ES-I3 (cell line): ENCODE measurements at regions not wholly inside any gene's neighbourhood (a gene's known extent, or its start where the extent isn't known, plus 50 kb on each side); places are given as distances from the start of the nearest gene placed in this dataset.

ENCODE experiments used
- H3K36me3 ChIP-seq: 2 replicates; pipeline ENCODE4 v1.6.1; 2013; ENCODE audit warnings: mild to moderate bottlenecking, low read length, control low read depth, moderate library complexity; ENCODE audit not compliant: insufficient read depth
- H3K4me1 ChIP-seq: 2 replicates; pipeline ENCODE4 v1.6.1; 2013; ENCODE audit warnings: mild to moderate bottlenecking, control low read depth, low read length; ENCODE audit not compliant: insufficient read depth
- H3K9ac ChIP-seq: 2 replicates; pipeline ENCODE4 v1.6.1; 2013; ENCODE audit warnings: low read depth, mild to moderate bottlenecking, low read length, moderate library complexity
- H3K9me3 ChIP-seq: 2 replicates; pipeline ENCODE4 v1.6.1; 2013; ENCODE audit warnings: mild to moderate bottlenecking, low read length, moderate library complexity; ENCODE audit not compliant: control insufficient read depth, insufficient read depth

DNA sequence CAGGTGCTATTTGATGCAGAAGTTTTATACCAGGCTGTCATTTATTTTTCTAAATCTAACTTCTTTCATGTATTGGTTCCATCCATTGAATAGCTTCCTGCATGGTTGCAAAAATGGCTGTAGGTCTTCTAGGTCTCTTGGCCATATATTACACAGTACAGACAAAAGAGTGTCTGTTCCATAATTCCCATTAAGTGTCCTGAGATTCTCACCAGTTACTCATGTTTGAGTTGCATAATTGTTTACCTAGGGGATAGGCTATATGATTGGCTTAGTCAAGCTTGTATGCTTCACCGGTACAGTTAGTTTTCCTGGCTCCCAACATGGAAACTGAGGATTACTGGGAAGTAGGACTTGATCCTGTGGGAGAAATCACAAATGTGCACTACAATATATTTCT, 399.4 kb upstream of the NUDT12 start:
- Histone ChIP-seq H3K4me1 (no peaks in the 10 kb centered on the region), H3K9me3 (peaks cover 7% of the 10 kb centered on the region; the same call in 1 of the 2 replicates), H3K36me3 (no peaks in the 10 kb centered on the region), H3K9ac (no peak overlapping the region)

DNA sequence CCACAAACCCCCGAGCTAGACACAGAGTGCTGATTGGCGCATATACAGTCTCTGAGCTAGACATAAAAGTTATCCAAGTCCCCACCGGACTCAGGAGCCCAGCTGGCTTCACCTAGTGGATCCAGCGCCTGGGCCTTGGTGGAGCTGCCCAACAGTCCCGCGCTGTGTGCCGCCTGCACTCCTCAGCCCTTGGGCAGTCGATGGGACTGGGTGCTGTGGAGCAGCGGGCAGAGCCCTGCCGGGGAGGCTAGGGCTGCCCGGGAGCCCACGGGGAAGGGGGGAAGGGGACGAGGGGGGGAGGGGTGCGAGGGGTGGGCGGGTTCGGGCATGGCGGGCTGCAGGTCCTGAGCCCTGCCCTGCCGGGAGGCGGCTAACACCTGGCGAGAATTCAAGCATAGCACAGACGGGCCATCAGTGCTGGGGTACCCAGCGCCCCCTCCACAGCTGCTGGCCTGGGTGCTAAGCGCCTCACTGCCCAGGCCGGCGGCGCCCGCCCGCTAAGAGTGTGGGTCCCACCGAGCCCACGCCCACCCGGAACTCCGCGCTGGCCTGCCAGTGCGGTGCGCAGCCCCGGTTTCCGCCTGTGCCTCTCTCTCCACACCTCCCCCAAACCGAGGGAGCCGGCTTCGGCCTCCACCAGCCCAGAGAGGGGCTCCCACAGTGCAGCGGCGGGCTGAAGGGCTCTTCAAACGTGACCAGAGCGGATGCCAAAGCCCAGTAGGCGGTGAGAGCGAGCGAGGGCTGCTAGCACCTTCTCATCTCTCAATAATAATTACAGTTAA, 391.2 kb upstream of the NUDT12 start:
- no peak overlapping the region for H3K9ac ChIP-seq
- no peaks in the 10 kb centered on the region for H3K4me1 ChIP-seq
- no peaks in the 10 kb centered on the region for H3K36me3 ChIP-seq
- H3K9me3 ChIP-seq = peaks cover 2% of the 10 kb centered on the region; the same call in 1 of the 2 replicates

GRCh38 chr5:103951776-103952175, 389.2 kb upstream of the NUDT12 start:
- Histone ChIP-seq H3K4me1 (no peaks in the 10 kb centered on the region), H3K9ac (no peak overlapping the region), H3K36me3 (no peaks in the 10 kb centered on the region), H3K9me3 (no peaks in the 10 kb centered on the region)

GRCh38 chr5:103943230-103943629, 380.6 kb upstream of the NUDT12 start:
- H3K9ac ChIP-seq = no peak overlapping the region
- no peaks in the 10 kb centered on the region for H3K9me3 ChIP-seq
- no peaks in the 10 kb centered on the region for H3K4me1 ChIP-seq
- no peaks in the 10 kb centered on the region for H3K36me3 ChIP-seq

DNA sequence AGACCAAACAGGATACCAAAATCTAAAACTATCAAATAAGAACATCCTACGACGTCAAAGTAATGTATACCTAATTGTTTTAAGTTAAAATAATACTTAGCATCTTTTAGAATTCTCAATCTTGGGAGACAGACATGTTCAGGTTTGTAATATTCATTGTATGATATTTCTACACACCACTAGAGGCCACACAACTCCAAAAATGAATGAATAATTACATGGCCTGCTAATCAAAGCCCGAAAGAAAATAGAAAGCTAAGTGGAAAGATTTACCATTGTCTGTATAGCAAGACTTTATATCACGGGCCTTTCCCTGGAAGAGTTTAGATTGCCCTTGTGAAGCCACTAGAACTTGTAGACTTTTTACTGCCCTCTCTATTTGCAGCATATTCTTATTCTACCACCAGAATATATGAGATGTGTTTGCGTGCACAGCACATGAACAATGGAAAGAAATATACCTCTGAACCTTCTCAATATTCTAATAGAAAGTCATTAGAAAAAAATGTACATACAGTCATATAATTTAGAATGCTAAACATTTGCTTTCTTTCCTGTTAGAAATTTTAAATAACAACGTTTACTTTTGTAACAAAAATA, 380.1 kb upstream of the NUDT12 start:
- no peak overlapping the region for H3K9ac ChIP-seq
- H3K36me3 ChIP-seq = no peaks in the 10 kb centered on the region
- H3K4me1 ChIP-seq = no peaks in the 10 kb centered on the region
- no peaks in the 10 kb centered on the region for H3K9me3 ChIP-seq

DNA sequence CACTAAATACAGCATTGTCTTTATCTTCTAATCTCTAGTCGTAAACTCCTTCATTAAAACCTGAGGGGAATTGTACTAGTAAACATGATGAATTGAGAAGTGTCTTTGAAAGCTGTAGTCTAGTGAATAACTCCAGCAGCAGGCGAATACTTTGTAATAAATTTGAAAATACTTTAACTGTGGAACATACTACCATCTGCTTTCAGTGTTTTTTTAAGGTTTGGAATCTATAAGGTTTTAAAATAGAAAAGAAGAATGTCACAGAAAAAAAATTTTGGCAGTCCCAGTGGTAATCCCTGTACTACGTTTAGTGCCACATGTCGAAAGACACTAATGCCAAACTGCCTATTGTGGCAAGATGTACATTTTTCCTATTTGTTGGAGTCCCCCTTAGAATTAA, 379.0 kb upstream of the NUDT12 start:
- H3K9ac ChIP-seq = no peak overlapping the region
- no peaks in the 10 kb centered on the region for H3K9me3 ChIP-seq
- H3K36me3 ChIP-seq = no peaks in the 10 kb centered on the region
- no peaks in the 10 kb centered on the region for H3K4me1 ChIP-seq

DNA sequence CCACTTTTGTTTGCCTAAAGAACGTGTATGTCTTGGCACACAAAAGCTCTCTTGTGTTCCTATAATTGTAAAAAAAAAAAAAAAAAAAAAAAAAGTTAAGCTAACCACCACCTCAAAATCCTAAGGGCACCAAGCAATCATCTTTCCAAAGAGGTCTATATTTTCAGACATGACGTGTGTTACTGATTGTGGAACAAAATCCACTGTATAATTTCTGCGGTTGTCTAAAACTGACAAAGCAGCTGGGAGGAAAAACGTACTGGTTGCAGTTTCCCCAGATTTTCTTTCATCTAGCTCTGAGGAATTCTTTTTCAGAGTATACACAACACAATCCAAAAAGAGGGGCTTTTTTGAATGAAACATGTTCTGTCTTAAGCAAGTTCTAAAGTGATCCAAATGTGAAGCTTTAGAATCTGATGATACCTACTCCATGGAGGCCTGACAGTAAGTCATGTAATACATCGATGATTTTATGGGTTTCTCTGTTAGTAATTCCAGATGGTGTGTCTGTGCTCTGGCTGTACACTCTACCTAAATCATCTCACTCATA, 375.6 kb upstream of the NUDT12 start:
- no peaks in the 10 kb centered on the region for H3K4me1 ChIP-seq

DNA sequence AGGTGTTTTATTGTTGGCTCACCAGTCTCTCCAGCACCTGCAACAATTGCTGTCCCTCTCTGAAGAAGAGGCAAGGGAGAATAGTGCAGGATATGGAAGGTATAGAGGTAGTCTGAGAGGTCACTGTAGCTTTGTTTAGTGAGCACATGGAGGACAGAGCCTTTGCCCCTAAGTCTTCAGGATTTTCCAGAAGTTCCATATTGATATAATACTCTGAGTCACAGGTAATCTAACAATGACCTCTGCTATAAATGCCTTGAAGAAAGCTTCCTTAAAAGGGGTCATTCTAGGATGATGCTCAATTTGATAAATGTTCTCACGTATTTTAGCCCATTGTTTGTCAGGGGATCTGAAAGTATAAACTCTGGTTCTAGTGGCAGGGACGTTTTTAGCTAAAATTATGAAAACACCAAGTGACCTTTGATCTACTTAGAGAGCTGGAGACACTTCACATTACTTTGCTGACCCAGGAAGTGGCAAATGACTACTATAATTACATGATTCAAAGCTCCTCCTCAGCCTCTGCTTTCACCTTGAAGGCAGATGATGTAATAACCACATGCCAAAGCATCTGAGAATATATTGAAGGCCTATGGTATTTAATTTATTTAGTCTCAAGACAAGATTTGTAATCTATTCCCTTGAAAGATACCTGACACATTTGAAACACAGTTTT, 366.9 kb upstream of the NUDT12 start:
- no peaks in the 10 kb centered on the region for H3K9me3 ChIP-seq
- H3K36me3 ChIP-seq = no peaks in the 10 kb centered on the region
- peaks cover 7% of the 10 kb centered on the region for H3K4me1 ChIP-seq
- H3K9ac ChIP-seq = no peak overlapping the region

More for the DNA sequence above, 375.6 kb upstream of the NUDT12 start:
- no peaks in the 10 kb centered on the region for H3K9me3 ChIP-seq
- no peaks in the 10 kb centered on the region for H3K36me3 ChIP-seq
- H3K9ac ChIP-seq = no peak overlapping the region

DNA sequence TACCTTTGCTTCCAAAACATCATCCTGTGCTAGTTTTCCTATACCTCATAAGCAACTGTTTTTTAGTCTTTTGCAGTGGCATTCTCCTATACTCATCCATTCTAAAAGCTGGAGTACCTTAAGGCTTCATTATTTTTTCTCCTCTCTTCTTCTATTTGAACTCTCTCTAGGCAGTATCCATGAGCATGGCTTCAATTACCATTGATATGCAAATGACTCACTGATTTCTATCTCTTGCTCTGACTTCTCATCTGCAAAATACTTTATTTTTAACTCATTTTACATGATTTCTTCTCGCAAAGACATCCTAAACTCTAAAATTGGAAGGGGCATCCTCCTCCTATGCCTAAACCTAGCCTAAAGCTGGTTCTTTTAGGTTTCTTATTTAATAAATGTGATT, 365.1 kb upstream of the NUDT12 start:
- H3K9ac ChIP-seq = no peak overlapping the region
- H3K36me3 ChIP-seq = no peaks in the 10 kb centered on the region
- H3K4me1 ChIP-seq = peaks cover 7% of the 10 kb centered on the region
- no peaks in the 10 kb centered on the region for H3K9me3 ChIP-seq

- H3K9me3 ChIP-seq = no peaks in the 10 kb centered on the region
- H3K9ac ChIP-seq = no peak overlapping the region
- peaks cover 6% of the 10 kb centered on the region for H3K4me1 ChIP-seq
- no peaks in the 10 kb centered on the region for H3K36me3 ChIP-seq
Measured at GRCh38 chr5:103923616-103924168, 361.1 kb upstream of the NUDT12 start.

DNA sequence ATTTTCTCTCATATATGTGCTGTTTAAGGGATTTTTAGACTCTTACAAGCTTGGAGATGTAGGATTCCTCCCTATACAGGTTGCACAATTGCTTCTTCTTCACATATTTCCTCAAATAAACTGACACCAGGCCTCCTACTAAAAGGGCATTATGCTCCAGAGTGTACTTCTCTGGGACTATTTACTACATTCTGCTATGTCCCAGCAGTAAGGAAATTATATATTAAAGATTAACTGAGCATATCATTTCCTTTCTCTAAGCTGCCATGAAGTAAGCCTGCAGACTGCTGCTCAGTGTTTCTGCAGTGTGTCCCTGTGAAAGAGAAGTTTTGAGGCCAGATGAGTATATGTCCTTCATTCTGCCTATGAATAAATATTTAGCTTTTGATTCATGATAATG, 356.9 kb upstream of the NUDT12 start:
- Histone ChIP-seq H3K4me1 (peaks cover 10% of the 10 kb centered on the region), H3K9ac (no peak overlapping the region), H3K9me3 (no peaks in the 10 kb centered on the region), H3K36me3 (no peaks in the 10 kb centered on the region)

DNA sequence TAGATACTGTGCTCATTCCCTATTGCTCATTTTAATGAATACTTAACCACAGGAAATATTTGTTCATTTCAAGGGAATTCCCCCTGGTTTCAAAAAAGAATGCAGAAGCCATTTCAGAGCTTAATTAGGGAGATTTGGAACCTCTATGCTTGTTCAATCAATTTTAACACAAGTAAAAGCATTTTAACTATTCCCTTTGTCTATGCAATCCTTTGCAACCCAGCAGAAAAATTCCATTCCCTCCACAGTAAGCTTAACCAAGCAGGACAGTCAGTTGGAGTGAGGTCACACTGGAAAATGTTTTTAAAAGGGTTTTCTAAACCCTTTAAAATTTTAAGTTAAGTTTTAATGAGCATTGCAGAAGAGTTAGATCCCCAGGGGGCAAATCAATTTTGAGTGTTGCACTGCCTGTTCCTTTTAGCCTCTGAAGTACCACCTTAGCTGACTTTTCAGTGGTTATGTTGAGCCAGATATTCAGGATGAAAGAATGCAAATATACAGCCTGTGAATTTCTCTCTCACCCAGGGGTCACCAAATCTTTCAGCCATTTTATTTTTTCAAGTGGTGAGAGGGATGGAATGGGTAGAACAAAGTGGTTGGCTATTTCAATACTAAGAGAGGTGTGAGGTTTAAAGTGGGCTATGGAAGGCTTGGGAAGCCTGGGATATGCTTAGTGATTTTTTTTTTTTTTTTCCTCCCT, 356.2 kb upstream of the NUDT12 start:
- Histone ChIP-seq H3K9ac (no peak overlapping the region), H3K4me1 (peaks cover 10% of the 10 kb centered on the region), H3K36me3 (no peaks in the 10 kb centered on the region)

DNA sequence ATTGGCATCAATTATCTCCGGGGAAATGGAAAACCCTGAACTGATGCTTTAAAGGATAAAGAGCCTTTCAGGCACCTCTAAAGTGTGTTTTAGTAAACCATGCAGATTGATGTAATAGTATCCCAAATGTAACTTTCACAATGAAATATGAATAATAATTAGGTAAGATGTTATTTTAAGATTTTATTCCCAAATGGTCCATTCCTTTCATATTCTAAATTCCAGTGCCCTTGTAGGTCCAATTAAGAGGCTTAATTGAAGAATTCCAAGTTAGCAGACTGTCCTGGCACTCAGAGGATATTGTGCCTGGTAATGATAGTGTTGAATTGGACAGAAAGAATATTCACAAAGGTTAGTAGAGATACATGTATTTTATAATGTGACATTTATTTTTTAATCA, 352.5 kb upstream of the NUDT12 start:
- Histone ChIP-seq H3K4me1 (peaks cover 10% of the 10 kb centered on the region), H3K9ac (no peak overlapping the region), H3K9me3 (no peaks in the 10 kb centered on the region), H3K36me3 (no peaks in the 10 kb centered on the region)

More for the DNA sequence above, 356.2 kb upstream of the NUDT12 start:
- no peaks in the 10 kb centered on the region for H3K9me3 ChIP-seq

GRCh38 chr5:103910786-103911185, 348.2 kb upstream of the NUDT12 start:
- Histone ChIP-seq H3K36me3 (no peaks in the 10 kb centered on the region), H3K9ac (no peak overlapping the region), H3K9me3 (no peaks in the 10 kb centered on the region), H3K4me1 (peaks cover 4% of the 10 kb centered on the region; the same call in 1 of the 2 replicates)
